ENCODE measurements at regions not wholly inside any gene's neighbourhood (a gene's known extent, or its start where the extent isn't known, plus 50 kb on each side); places are given as distances from the start of the nearest gene placed in this dataset.
"Not testable (repeated sequence)": the region's sequence is repeated elsewhere in the genome, so short reads cannot be mapped to it uniquely, and the experiment has no call there.

DNA sequence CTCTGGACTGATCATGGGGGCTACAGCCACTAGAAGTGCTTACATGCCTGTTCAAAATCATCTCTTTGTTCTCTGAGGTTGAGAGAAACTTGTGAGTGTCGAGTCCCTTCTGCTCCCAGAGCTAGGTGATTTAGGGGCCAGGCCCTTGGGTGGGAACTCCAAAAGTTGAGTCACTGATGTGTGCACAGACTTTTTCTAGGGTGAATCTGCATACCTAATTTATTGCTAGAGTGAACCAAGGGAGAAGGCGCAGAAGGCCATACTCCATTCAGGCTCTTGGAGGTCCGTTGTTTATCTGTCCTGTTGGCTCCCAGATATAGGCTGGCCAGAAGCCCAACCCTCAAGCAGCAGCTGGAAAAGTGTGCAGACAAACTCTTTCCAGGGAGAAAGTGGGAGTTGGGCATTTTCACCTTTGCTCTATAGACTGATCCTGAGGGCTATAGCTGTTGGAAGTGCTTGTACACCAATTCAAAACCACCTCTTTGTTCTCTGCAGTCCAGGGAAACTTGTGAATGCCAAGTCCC is 80.8 kb upstream of the ARX start:
- H3K4me3 ChIP-seq, result no peak overlapping the region
- no peaks in the 10 kb centered on the region for H3K27me3 ChIP-seq
- H3K9me3 ChIP-seq (ENCODE audit: low read depth), result no peaks in the 10 kb centered on the region
- H3K27ac ChIP-seq, result no peak overlapping the region
- WGBS (ENCODE audit: low lambda C conversion rate, missing lambda C conversion rate), result 76% methylated on average over 3 of the region's 3 CpGs
- no peaks in the 10 kb centered on the region for H3K4me1 ChIP-seq (ENCODE audit: insufficient read depth)
- DNase-seq (ENCODE audit: low spot score), result no peak
- no peaks in the 10 kb centered on the region for H4K20me1 ChIP-seq (ENCODE audit: insufficient read depth, poor library complexity, severe bottlenecking)
- TF ChIP-seq EZH2 (IDR thresholded peaks at IDR 0.05; ENCODE audit: borderline replicate concordance) (no peak), EZH2phosphoT487 (IDR thresholded peaks at IDR 0.05; ENCODE audit: low read depth, severe bottlenecking, unreplicated experiment) (no peak)
- no peaks in the 10 kb centered on the region for H3K36me3 ChIP-seq (replicated peaks; ENCODE audit: insufficient read depth, low read depth)
- no peaks in the 10 kb centered on the region for H3K79me2 ChIP-seq
- H3K4me2 ChIP-seq, result no peak overlapping the region
- H3K9me2 ChIP-seq (replicated peaks; ENCODE audit: insufficient read depth), result no peaks in the 10 kb centered on the region
- H2AFZ ChIP-seq, result no peak overlapping the region

DNA sequence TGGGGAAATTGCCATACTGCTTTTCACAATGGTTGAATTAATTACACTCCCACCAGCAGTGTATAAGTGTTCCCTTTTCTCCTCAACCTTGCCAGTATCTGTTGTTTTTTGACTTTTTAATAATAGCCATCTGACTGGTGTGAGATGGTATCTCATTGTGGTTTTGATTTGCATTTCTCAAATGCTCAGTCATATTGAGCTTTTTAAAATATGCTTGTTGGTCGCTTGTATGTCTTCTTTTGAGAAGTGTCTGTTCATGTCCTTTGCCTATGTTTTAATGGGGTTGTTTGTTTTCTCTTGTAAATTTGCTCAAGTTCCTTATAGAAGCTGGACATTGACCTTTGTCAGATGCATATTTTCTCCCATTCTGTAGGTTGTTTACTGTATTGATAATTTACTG is 75.4 kb upstream of the ARX start:
- H3K36me3 ChIP-seq (replicated peaks; ENCODE audit: insufficient read depth, low read depth); H3K4me3 ChIP-seq; H2AFZ ChIP-seq; H4K20me1 ChIP-seq (ENCODE audit: insufficient read depth, poor library complexity, severe bottlenecking); H3K4me1 ChIP-seq (ENCODE audit: insufficient read depth); H3K79me2 ChIP-seq; H3K9me2 ChIP-seq (replicated peaks; ENCODE audit: insufficient read depth); H3K27ac ChIP-seq; H3K4me2 ChIP-seq; H3K9me3 ChIP-seq (ENCODE audit: low read depth); H3K27me3 ChIP-seq; DNase-seq (ENCODE audit: low spot score): not testable (repeated sequence)
- 86% methylated on average over 1 of the region's 1 CpG for WGBS (ENCODE audit: low lambda C conversion rate, missing lambda C conversion rate)

DNA sequence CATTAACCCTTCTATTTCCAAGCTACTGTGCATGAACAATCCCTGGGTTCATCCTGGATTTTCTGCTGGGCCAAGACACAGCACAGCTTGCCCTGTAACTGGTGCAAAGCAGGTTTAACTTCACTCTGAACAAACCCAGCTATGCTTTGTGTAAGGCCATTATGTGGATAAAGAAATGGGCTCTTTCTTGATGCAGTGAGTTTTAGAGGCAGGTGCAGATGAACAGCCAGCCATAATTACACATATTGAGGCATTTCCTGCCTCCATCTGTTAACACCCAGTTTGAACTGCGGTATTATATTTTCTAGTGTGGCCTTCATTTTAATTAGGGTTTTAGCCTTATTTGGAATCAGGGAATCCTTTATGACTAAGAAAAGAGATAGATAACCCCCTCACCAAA is 68.7 kb upstream of the ARX start:
- no peaks in the 10 kb centered on the region for H3K79me2 ChIP-seq
- H3K4me2 ChIP-seq, result no peak overlapping the region
- no peak overlapping the region for H3K27ac ChIP-seq
- TF ChIP-seq, protein P1, sequence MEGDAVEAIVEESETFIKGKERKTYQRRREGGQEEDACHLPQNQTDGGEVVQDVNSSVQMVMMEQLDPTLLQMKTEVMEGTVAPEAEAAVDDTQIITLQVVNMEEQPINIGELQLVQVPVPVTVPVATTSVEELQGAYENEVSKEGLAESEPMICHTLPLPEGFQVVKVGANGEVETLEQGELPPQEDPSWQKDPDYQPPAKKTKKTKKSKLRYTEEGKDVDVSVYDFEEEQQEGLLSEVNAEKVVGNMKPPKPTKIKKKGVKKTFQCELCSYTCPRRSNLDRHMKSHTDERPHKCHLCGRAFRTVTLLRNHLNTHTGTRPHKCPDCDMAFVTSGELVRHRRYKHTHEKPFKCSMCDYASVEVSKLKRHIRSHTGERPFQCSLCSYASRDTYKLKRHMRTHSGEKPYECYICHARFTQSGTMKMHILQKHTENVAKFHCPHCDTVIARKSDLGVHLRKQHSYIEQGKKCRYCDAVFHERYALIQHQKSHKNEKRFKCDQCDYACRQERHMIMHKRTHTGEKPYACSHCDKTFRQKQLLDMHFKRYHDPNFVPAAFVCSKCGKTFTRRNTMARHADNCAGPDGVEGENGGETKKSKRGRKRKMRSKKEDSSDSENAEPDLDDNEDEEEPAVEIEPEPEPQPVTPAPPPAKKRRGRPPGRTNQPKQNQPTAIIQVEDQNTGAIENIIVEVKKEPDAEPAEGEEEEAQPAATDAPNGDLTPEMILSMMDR (IDR thresholded peaks at IDR 0.05; ENCODE audit: poor library complexity), result no peak
- no peak for TF ChIP-seq EZH2 (IDR thresholded peaks at IDR 0.05; ENCODE audit: borderline replicate concordance)
- TF ChIP-seq EZH2phosphoT487 (IDR thresholded peaks at IDR 0.05; ENCODE audit: low read depth, severe bottlenecking, unreplicated experiment), result no peak
- H3K4me1 ChIP-seq (ENCODE audit: insufficient read depth), result no peaks in the 10 kb centered on the region
- no peaks in the 10 kb centered on the region for H3K36me3 ChIP-seq (replicated peaks; ENCODE audit: insufficient read depth, low read depth)
- no peaks in the 10 kb centered on the region for H3K9me3 ChIP-seq (ENCODE audit: low read depth)
- H4K20me1 ChIP-seq (ENCODE audit: insufficient read depth, poor library complexity, severe bottlenecking), result no peaks in the 10 kb centered on the region
- no peak overlapping the region for H3K4me3 ChIP-seq
- 88% methylated on average over 1 of the region's 1 CpG for WGBS (ENCODE audit: low lambda C conversion rate, missing lambda C conversion rate)
- DNase-seq (ENCODE audit: low spot score), result no peak
- H3K27me3 ChIP-seq, result no peaks in the 10 kb centered on the region
- no peaks in the 10 kb centered on the region for H3K9me2 ChIP-seq (replicated peaks; ENCODE audit: insufficient read depth)
- H2AFZ ChIP-seq, result no peak overlapping the region

DNA sequence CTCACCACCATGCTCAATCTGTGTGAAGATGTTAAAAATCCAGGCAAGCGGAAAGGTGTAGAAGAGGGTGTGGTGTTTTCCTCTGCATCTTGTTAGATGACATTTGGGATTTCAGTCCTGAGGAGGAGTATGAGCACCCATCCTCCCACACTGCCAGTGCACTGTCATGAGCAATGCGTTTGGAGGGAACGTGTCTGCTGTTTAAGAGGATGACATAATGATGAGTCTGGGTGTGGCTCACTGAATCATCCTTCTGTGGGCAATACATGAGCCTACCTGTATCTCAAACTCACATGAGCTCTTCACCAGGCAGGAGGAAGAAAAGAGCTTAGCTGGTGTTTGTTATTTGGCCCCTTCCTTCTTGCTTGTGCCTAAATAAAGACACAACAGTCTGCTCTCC is 67.9 kb upstream of the ARX start:
- no peak overlapping the region for H3K27ac ChIP-seq
- H3K79me2 ChIP-seq, result no peaks in the 10 kb centered on the region
- H2AFZ ChIP-seq, result no peak overlapping the region
- WGBS (ENCODE audit: low lambda C conversion rate, missing lambda C conversion rate), result 74% methylated on average over 3 of the region's 3 CpGs
- H3K4me3 ChIP-seq, result no peak overlapping the region
- DNase-seq (ENCODE audit: low spot score), result no peak
- H3K4me1 ChIP-seq (ENCODE audit: insufficient read depth), result no peaks in the 10 kb centered on the region
- no peak for TF ChIP-seq EZH2phosphoT487 (IDR thresholded peaks at IDR 0.05; ENCODE audit: low read depth, severe bottlenecking, unreplicated experiment)
- H3K27me3 ChIP-seq, result no peaks in the 10 kb centered on the region
- H3K9me2 ChIP-seq (replicated peaks; ENCODE audit: insufficient read depth), result no peaks in the 10 kb centered on the region
- no peak overlapping the region for H3K4me2 ChIP-seq
- no peaks in the 10 kb centered on the region for H3K36me3 ChIP-seq (replicated peaks; ENCODE audit: insufficient read depth, low read depth)
- no peaks in the 10 kb centered on the region for H4K20me1 ChIP-seq (ENCODE audit: insufficient read depth, poor library complexity, severe bottlenecking)
- H3K9me3 ChIP-seq (ENCODE audit: low read depth), result no peaks in the 10 kb centered on the region

DNA sequence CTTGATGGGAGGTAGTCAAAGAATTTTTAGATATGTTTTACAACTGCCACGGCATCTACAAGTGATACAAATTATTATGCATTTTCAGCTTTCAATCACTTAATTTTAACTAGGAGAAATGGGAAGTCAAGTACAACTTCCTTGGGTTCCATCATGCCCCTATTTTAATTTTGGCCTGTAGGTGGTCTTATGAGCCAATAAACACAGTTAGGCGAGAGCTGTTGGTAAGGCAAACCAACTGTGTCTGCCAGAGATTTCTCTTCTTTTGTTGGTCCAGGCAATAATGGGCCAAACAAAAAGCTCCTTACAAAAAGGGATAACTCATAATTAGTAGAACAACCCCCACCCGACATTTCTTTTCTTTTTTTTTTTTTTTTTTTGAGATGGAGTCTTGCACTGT is 63.3 kb upstream of the ARX start:
- Histone ChIP-seq H3K9me2 (replicated peaks; ENCODE audit: insufficient read depth) (no peaks in the 10 kb centered on the region), H3K27ac (no peak overlapping the region), H3K9me3 (ENCODE audit: low read depth) (no peaks in the 10 kb centered on the region), H3K4me3 (no peak overlapping the region), H3K27me3 (no peaks in the 10 kb centered on the region), H2AFZ (no peak overlapping the region), H3K4me1 (ENCODE audit: insufficient read depth) (no peaks in the 10 kb centered on the region), H3K36me3 (replicated peaks; ENCODE audit: insufficient read depth, low read depth) (no peaks in the 10 kb centered on the region), H3K79me2 (no peaks in the 10 kb centered on the region), H3K4me2 (no peak overlapping the region), H4K20me1 (ENCODE audit: insufficient read depth, poor library complexity, severe bottlenecking) (no peaks in the 10 kb centered on the region)
- TF ChIP-seq, protein P1 (IDR thresholded peaks at IDR 0.05; ENCODE audit: poor library complexity), result no peak
- TF ChIP-seq EZH2phosphoT487 (IDR thresholded peaks at IDR 0.05; ENCODE audit: low read depth, severe bottlenecking, unreplicated experiment) (no peak), EZH2 (IDR thresholded peaks at IDR 0.05; ENCODE audit: borderline replicate concordance) (no peak)
- WGBS (ENCODE audit: low lambda C conversion rate, missing lambda C conversion rate), result 84% methylated on average over 3 of the region's 3 CpGs
- DNase-seq (ENCODE audit: low spot score), result no peak
